Right lobe of liver (tissue), 6 donors: ENCODE measurements at regions not wholly inside any gene's neighbourhood (a gene's known extent, or its start where the extent isn't known, plus 50 kb on each side); places are given as distances from the start of the nearest gene placed in this dataset.
"Not testable (repeated sequence)": the region's sequence is repeated elsewhere in the genome, so short reads cannot be mapped to it uniquely, and the experiment has no call there.

ENCODE experiments used
- ATAC-seq, 4 donors: fragments of 200-7000 bp; cut with Tn5 transposase; one replicate each; pipeline ENCODE4 v1.9.1; 2020; ENCODE audit warnings: mild to moderate bottlenecking in 4 of 4, moderate library complexity in 4 of 4
- DNase-seq, 3 donors: peaks; one replicate each; pipeline ENCODE4 v3.0.0-alpha.2; 2020
- H3K27ac ChIP-seq, 3 donors: fragments of 200-600 bp; one replicate each; pipeline ENCODE4 v1.8.0; 2022
- H3K27me3 ChIP-seq, 2 donors: fragments of 200-600 bp; one replicate each; pipeline ENCODE4 v1.8.0; 2022
- H3K36me3 ChIP-seq, 4 donors: fragments of 200-600 bp; sonication (generic) in 1 of 4; one replicate each; pipeline versions ENCODE4 v1.5.1 to v1.8.0; 2017 to 2022; ENCODE audit warnings: control low read depth in 1 of 4
- H3K4me1 ChIP-seq, 4 donors: fragments of 200-600 bp; sonication (generic) in 1 of 4; one replicate each; pipeline versions ENCODE4 v1.5.1 to v1.8.0; 2017 to 2022; ENCODE audit warnings: control low read depth in 1 of 4
- H3K4me3 ChIP-seq, 3 donors: fragments of 200-600 bp; one replicate each; pipeline ENCODE4 v1.8.0; 2022
- H3K9me3 ChIP-seq, 4 donors: fragments of 200-600 bp; sonication (generic) in 1 of 4; one replicate each; pipeline versions ENCODE4 v1.5.1 to v1.8.0; 2017 to 2022; ENCODE audit warnings: control low read depth in 1 of 4
- POLR2A ChIP-seq: fragments of 450-650 bp; IDR thresholded peaks from one replicate; pipeline ENCODE4 v1.6.1; 2017; ENCODE audit warnings: antibody characterized with exemption, mild to moderate bottlenecking
- WGBS: methylation state at CpG from one replicate; pipeline ENCODE4 v1.1.6; 2018; ENCODE audit warnings: low coverage, low lambda C conversion rate; ENCODE audit not compliant: insufficient coverage; ENCODE audit errors: missing lambda C conversion rate; 5-methylcytosine and 5-hydroxymethylcytosine counted together
- intact Hi-C, 2 donors: fragments of 100-400 bp; cut with DNase I; formaldehyde crosslinking; loops; one replicate each; pipeline versions ENCODE4 v1.11.2 to v1.14.1; 2022
- TF ChIP-seq, protein P1 (sequence below), 4 donors: fragments of 200-600 bp in 3 of 4; fragments of 450-650 bp in 1 of 4; IDR thresholded peaks; one replicate each; pipeline versions ENCODE4 v1.5.1 to v1.8.0; 2016 to 2022; ENCODE audit warnings: antibody characterized with exemption in 4 of 4, mild to moderate bottlenecking in 2 of 4
- donor health status: DM: no; HTN: yes; CAD: no.
- donor health status: DM: no; HTN: no; CAD: no.
- donor health status: DM: no; HTN: no; CAD: no.
- donor health status: DM: no; HTN: yes; CAD: no.
- donor health status: DM: no; HTN: yes; CAD: no.

DNA sequence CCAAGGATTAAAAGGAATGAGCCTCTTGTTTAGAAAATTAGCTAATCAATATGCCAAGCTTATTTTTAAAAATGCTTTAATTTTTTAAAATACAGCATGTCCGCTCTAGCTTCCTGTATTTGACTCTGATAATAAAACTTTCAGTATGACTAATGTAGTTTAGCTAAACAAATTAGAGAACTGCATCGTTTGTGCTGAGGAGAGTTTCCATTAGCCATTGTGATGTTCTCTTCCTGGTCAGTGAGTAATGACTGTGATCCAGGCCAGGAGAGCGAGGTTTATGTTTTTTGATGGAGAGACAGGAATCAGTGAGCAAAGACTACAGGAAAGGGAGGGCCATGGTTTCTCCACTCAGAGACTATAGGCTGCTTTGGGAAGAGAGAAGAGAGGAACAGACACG is 237.2 kb upstream of the ETAA1 start:
- Histone ChIP-seq H3K36me3 (no peaks in the 10 kb centered on the region), H3K4me1 (no peaks in the 10 kb centered on the region), H3K27ac (no peak overlapping the region), H3K27me3 (no peaks in the 10 kb centered on the region), H3K9me3 (no peaks in the 10 kb centered on the region), H3K4me3 (no peak overlapping the region)
- DNase-seq (no peak), ATAC-seq (no peak)
- intact Hi-C loops = no loop called here
- 65% methylated on average over 3 of the region's 4 CpGs for WGBS
- no peak for TF ChIP-seq POLR2A
- TF ChIP-seq, protein P1, sequence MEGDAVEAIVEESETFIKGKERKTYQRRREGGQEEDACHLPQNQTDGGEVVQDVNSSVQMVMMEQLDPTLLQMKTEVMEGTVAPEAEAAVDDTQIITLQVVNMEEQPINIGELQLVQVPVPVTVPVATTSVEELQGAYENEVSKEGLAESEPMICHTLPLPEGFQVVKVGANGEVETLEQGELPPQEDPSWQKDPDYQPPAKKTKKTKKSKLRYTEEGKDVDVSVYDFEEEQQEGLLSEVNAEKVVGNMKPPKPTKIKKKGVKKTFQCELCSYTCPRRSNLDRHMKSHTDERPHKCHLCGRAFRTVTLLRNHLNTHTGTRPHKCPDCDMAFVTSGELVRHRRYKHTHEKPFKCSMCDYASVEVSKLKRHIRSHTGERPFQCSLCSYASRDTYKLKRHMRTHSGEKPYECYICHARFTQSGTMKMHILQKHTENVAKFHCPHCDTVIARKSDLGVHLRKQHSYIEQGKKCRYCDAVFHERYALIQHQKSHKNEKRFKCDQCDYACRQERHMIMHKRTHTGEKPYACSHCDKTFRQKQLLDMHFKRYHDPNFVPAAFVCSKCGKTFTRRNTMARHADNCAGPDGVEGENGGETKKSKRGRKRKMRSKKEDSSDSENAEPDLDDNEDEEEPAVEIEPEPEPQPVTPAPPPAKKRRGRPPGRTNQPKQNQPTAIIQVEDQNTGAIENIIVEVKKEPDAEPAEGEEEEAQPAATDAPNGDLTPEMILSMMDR (IDR thresholded peaks at IDR 0.05) = no peak

DNA sequence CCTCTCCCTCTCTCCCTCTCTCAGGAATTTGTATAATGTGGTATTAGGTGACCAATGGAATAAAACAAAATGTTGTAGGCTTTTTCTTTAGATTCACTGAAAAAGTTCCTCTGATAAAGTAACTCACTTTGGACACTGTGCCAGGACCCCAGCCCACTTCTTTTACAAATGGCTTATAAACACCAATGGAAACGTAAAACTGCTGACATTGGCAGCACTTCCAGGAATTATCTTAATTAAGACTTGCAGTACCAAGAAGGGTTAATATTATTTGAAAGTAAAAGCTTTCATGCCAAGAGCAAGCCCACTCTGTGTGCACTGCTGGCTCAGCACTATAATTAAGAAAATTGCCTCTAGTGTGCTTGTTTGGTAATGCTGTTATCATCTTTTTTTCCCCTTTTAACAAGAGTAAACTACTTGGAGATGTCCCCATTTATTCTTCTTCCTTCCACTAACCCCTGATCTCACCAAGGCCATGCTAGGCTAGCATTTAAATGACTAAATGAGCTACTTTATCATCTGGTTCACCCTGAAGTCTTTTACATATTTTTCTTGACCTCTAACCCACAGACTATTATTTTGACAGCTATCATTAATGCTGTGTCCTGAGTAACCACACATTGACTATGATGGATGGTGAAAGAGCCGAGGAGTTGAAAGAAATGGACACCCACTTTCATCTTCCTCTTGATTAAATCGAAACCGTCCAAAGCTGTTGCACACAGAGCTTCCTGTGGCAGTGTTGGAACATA is 232.2 kb upstream of the ETAA1 start:
- TF ChIP-seq, protein P1 (IDR thresholded peaks at IDR 0.05) = no peak
- TF ChIP-seq POLR2A = no peak
- intact Hi-C loops = no loop called here
- Histone ChIP-seq H3K4me3 (no peak overlapping the region), H3K27me3 (no peaks in the 10 kb centered on the region), H3K9me3 (no peaks in the 10 kb centered on the region), H3K4me1 (no peaks in the 10 kb centered on the region), H3K36me3 (no peaks in the 10 kb centered on the region), H3K27ac (no peak overlapping the region)
- 49% methylated on average over 4 of the region's 4 CpGs for WGBS
- ATAC-seq = no peak
- DNase-seq = no peak

DNA sequence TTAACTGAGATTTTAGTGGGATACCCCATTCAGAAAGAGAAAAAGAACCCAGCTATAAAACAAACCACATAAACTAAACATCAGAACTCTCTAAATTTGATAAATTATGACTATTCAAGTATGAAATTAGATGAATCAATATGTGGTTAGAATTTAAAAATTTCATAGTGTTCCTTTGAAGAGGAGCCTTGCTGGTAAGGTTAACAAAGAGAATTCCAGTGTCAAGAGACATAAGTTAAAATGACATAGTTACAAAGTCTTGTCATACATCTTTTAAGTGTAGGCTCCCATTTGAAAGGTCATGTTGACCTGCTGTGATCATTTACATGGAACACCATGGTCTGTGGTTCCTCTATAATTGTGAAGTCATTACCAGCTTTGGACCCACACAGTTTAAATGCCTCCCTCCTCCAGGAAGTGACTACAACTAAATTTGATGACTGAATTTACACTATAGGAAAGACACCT is 231.6 kb upstream of the ETAA1 start:
- Histone ChIP-seq H3K27ac (no peak overlapping the region), H3K9me3 (no peaks in the 10 kb centered on the region), H3K4me3 (no peak overlapping the region), H3K27me3 (peaks cover 0 to 2% of the 10 kb centered on the region in 2 donors), H3K36me3 (no peaks in the 10 kb centered on the region), H3K4me1 (no peaks in the 10 kb centered on the region)
- DNase-seq = no peak
- no peak for ATAC-seq
- no peak for TF ChIP-seq POLR2A
- intact Hi-C loops = no loop called here

DNA sequence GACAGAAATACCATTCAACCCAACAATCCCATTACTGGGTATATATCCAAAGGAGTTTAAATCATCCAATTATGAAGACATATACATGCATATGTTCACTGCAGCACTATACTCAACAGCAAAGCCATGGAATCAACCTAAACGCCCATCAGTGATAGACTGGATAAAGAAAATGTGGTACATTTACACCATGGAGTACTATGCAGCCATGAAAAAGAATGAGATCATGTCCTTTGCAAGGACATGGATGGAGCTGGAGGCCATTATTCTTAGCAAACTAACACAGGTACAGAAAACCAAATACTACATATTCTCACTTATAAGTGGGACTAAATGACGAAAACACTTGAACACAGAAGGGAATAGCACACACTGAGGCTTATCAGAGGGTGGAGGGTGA is 230.6 kb upstream of the ETAA1 start:
- ATAC-seq, H3K27me3 ChIP-seq, intact Hi-C loops, H3K27ac ChIP-seq, DNase-seq, H3K4me3 ChIP-seq, H3K36me3 ChIP-seq, H3K4me1 ChIP-seq, H3K9me3 ChIP-seq: not testable (repeated sequence)
- 60% methylated on average over 2 of the region's 2 CpGs for WGBS

DNA sequence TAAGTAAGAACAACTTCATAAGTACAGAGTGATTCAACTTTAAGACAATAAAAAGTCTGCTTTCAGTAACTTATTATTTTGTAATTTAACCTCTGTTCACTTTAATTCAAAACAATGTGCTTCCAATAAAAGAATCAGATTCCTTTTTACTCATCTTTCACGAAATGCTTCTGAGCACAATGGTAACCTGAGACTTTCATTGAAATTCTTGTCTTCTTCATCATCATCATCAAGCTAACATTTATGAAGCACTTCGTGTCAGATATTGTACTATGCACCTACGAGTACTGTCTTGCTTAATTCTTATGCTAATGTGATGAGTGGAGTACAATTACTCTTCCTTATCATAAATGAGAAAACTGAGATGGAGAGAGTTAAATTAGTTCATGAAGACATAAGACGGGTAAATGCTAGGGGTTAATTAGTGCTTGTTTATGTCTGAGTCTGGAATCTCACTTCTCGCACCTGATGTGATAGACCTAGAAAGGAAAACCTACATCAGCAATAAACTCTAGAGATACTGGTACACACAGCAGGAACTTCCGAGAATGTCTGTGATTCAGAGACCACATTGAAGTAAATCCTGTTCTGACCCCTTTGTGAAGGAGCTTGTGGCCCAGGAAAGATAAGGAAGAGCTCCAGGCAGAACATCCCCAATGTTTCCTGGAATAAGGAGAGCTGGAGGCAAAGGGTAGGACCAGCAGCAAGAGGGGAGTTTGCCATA is 227.6 kb upstream of the ETAA1 start:
- Histone ChIP-seq H3K27ac (no peak overlapping the region), H3K27me3 (peaks cover 0 to 6% of the 10 kb centered on the region in 2 donors), H3K4me3 (no peak overlapping the region), H3K4me1 (no peaks in the 10 kb centered on the region), H3K9me3 (no peaks in the 10 kb centered on the region), H3K36me3 (no peaks in the 10 kb centered on the region)
- TF ChIP-seq POLR2A = no peak
- TF ChIP-seq, protein P1 (IDR thresholded peaks at IDR 0.05) = no peak
- intact Hi-C loops = no loop called here
- ATAC-seq (no peak), DNase-seq (no peak)
- 59% methylated on average over 6 of the region's 6 CpGs for WGBS
